Breast epithelium (tissue), 4 donors: ENCODE measurements at regions not wholly inside any gene's neighbourhood (a gene's known extent, or its start where the extent isn't known, plus 50 kb on each side); places are given as distances from the start of the nearest gene placed in this dataset.

Experiments used
- DNase-seq, 2 donors: peaks; one replicate each; pipeline ENCODE4 v3.0.0-alpha.2; 2019; ENCODE audit warnings: low spot score in 2 of 2
- H3K27ac ChIP-seq, 2 donors: fragments of 200-600 bp; sonication (generic) in 1 of 2; one replicate each; pipeline ENCODE4 v1.5.1; 2016 to 2019; ENCODE audit warnings: mild to moderate bottlenecking in 1 of 2
- H3K27me3 ChIP-seq, 2 donors: fragments of 200-600 bp; sonication (generic) in 1 of 2; one replicate each; pipeline versions ENCODE4 v1.5.1 to v1.6.0; 2017 to 2019; ENCODE audit warnings: control low read depth in 1 of 2, mild to moderate bottlenecking in 1 of 2
- H3K36me3 ChIP-seq: fragments of 200-600 bp; one replicate; pipeline ENCODE4 v1.5.1; 2019
- H3K4me1 ChIP-seq, 2 donors: fragments of 200-600 bp; sonication (generic); one replicate each; pipeline ENCODE4 v1.5.1; 2016 to 2019; ENCODE audit warnings: control low read depth in 1 of 2
- H3K4me3 ChIP-seq, 3 donors: fragments of 200-600 bp; sonication (generic); 1 replicate in 2 of 3; 2 replicates in 1 of 3; pipeline ENCODE4 v1.5.1; 2016 to 2019; ENCODE audit warnings: mild to moderate bottlenecking in 3 of 3, moderate library complexity in 2 of 3
- H3K9me3 ChIP-seq, 2 donors: fragments of 200-600 bp; sonication (generic) in 1 of 2; one replicate each; pipeline ENCODE4 v1.5.1; 2016 to 2019; ENCODE audit warnings: control low read depth in 1 of 2
- POLR2A ChIP-seq: fragments of 450-650 bp; IDR thresholded peaks from one replicate; pipeline ENCODE4 v1.6.1; 2016; ENCODE audit warnings: antibody characterized with exemption, mild to moderate bottlenecking, moderate library complexity
- POLR2AphosphoS5 ChIP-seq, 3 donors: sonication (generic); formaldehyde crosslinking; IDR thresholded peaks; one replicate each; pipeline ENCODE4 v1.6.1; 2017; ENCODE audit warnings: antibody characterized with exemption in 3 of 3
- intact Hi-C: fragments of 100-400 bp; cut with DNase I; formaldehyde crosslinking; loops from one replicate; pipeline ENCODE4 v1.15.1; 2023; ENCODE audit warnings: low total_unique reads
- TF ChIP-seq, protein P1 (sequence below), 3 donors: fragments of 450-650 bp; IDR thresholded peaks; one replicate each; pipeline ENCODE4 v1.5.1; 2016 to 2017; ENCODE audit warnings: antibody characterized with exemption in 3 of 3, mild to moderate bottlenecking in 3 of 3, moderate library complexity in 3 of 3

DNA sequence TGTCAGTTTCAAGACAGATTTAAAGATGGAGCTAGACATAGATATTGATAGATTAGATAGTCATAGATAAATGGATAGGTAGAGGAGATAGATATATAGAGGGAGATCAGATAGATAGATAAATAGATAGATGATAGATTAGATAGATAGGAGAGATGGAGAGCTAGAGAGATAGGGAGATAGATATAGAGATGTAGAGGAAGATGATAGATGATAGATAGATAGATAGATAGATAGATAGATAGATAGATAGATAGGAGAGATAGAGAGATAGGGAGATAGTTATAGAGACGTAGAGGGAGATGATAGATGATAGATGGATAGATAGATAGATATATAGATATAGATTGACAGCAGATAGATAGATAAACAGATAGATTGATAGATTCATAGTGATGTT is 1038.8 kb upstream of the AUTS2 start:
- H3K4me3 ChIP-seq = no peak overlapping the region
- intact Hi-C loops = no loop called here
- no peaks in the 10 kb centered on the region for H3K36me3 ChIP-seq
- no peaks in the 10 kb centered on the region for H3K9me3 ChIP-seq
- H3K27ac ChIP-seq = no peak overlapping the region
- H3K27me3 ChIP-seq = no peaks in the 10 kb centered on the region
- TF ChIP-seq POLR2A (no peak), POLR2AphosphoS5 (IDR thresholded peaks at IDR 0.05) (no peak)
- TF ChIP-seq, protein P1, sequence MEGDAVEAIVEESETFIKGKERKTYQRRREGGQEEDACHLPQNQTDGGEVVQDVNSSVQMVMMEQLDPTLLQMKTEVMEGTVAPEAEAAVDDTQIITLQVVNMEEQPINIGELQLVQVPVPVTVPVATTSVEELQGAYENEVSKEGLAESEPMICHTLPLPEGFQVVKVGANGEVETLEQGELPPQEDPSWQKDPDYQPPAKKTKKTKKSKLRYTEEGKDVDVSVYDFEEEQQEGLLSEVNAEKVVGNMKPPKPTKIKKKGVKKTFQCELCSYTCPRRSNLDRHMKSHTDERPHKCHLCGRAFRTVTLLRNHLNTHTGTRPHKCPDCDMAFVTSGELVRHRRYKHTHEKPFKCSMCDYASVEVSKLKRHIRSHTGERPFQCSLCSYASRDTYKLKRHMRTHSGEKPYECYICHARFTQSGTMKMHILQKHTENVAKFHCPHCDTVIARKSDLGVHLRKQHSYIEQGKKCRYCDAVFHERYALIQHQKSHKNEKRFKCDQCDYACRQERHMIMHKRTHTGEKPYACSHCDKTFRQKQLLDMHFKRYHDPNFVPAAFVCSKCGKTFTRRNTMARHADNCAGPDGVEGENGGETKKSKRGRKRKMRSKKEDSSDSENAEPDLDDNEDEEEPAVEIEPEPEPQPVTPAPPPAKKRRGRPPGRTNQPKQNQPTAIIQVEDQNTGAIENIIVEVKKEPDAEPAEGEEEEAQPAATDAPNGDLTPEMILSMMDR (IDR thresholded peaks at IDR 0.05) = no peak
- no peak for DNase-seq
- no peaks in the 10 kb centered on the region for H3K4me1 ChIP-seq

DNA sequence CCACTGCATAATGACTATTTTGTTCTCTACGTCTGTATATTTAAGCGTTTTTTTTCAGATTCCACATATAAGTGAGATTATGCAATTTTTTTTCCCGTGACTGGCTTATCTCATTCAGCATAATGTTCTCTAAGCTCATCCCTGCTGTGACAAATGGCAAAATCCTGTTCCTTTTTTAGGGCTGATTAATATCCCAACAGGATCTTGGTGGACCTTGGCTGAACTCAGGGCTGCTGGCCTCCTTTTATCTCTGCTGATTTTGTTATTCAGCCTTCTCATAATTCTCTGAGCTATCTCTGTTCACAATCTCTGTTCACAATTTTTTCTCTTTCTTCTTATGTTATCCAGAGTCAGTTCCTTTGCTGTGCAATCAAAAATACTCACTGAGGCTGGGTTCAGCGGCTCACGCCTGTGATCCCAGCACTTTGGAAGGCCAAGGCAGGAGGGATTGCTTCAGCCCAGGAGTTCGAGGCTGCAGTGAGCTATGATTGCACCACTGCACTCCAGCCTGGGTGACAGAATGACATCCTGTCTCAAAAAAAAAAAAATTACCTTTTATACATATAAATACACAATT is 1035.9 kb upstream of the AUTS2 start:
- Histone ChIP-seq H3K4me1 (no peaks in the 10 kb centered on the region), H3K27me3 (no peaks in the 10 kb centered on the region), H3K4me3 (no peak overlapping the region), H3K27ac (no peak overlapping the region), H3K36me3 (no peaks in the 10 kb centered on the region), H3K9me3 (peaks cover 0 to 5% of the 10 kb centered on the region in 2 donors)
- intact Hi-C loops = no loop called here
- DNase-seq = no peak
- TF ChIP-seq, protein P1 (IDR thresholded peaks at IDR 0.05) = no peak
- no peak for TF ChIP-seq POLR2AphosphoS5 (IDR thresholded peaks at IDR 0.05)
- no peak for TF ChIP-seq POLR2A

DNA sequence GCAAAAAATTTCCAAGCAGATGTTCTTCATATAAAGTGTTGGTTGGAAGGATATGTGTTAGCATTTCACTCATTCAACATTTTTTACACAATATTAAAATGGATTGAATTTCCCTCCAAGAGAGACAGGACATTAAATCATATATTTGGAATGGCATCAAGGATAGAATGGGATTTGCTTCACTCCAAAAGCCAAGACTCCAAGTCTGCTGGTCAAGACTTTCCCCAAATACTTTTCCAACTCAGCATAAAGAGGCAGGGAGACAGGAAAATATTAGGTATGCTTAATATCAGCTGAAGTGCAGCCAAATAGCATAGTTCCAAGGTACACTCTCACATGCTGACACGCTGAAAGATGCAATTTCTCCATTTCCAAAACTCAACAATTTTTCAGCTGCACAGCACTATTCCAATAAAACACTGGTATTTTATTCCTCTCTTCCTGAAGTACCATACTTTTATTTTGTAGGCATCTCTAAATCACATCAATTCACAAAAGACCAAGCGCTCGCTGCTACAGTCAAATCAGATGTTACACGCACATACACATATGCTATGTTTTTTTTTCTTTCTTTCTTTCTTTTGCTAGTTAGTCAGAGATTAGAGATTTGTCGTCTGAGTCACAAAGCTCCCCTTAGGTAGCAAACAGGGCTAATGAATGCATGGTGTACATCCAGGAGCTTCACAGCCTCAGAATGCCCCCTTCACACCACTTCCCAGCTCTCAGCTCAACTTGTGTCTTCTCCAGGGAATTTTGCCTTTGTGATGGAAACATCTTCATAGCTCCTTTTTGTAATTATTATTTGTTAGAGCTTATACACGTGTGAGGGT is 1033.8 kb upstream of the AUTS2 start:
- Histone ChIP-seq H3K9me3 (peaks cover 0 to 5% of the 10 kb centered on the region in 2 donors), H3K4me1 (no peaks in the 10 kb centered on the region), H3K27me3 (no peaks in the 10 kb centered on the region), H3K4me3 (no peak overlapping the region), H3K27ac (no peak overlapping the region), H3K36me3 (no peaks in the 10 kb centered on the region)
- intact Hi-C loops = no loop called here
- TF ChIP-seq POLR2A = no peak
- TF ChIP-seq, protein P1 (IDR thresholded peaks at IDR 0.05) = no peak
- no peak for TF ChIP-seq POLR2AphosphoS5 (IDR thresholded peaks at IDR 0.05)
- no peak for DNase-seq

DNA sequence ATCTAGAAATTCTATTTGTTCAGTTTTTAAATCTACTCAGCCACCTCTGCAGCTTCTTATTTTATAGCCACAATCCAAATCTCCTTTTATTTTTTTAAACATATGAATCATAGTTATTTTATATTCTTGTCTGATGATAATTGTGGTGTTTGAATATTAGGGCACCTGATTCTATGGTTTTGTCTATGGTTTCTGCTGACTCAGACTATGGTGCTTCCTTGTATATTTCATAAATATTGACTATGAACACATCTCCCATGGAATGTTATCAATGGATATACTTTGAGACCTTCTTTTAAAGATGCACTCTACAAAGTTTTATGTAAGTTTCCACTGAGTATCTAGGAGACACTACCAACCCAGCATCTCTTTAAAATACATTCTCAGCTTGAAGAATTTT is 1027.0 kb upstream of the AUTS2 start:
- no peak for TF ChIP-seq POLR2AphosphoS5 (IDR thresholded peaks at IDR 0.05)
- no peak for TF ChIP-seq POLR2A
- TF ChIP-seq, protein P1 (IDR thresholded peaks at IDR 0.05) = no peak
- intact Hi-C loops = loop anchor here (5.0 kb wide), 1 partner anchor 1036 kb away; no protein-coding TSS in a partner anchor

More for the DNA sequence above, 1027.0 kb upstream of the AUTS2 start:
- peaks cover 0 to 5% of the 10 kb centered on the region in 2 donors for H3K9me3 ChIP-seq
- H3K36me3 ChIP-seq = no peaks in the 10 kb centered on the region
- H3K4me3 ChIP-seq = no peak overlapping the region
- H3K27me3 ChIP-seq = no peaks in the 10 kb centered on the region
- no peak for DNase-seq
- no peaks in the 10 kb centered on the region for H3K4me1 ChIP-seq
- no peak overlapping the region for H3K27ac ChIP-seq
